ENCODE measurements at regions not wholly inside any gene's neighbourhood (a gene's known extent, or its start where the extent isn't known, plus 50 kb on each side); places are given as distances from the start of the nearest gene placed in this dataset.
"Not testable (repeated sequence)": the region's sequence is repeated elsewhere in the genome, so short reads cannot be mapped to it uniquely, and the experiment has no call there.

GRCh38 chr13:34166406-34166805 is 348.5 kb downstream of the RFC3 start:
- DNase-seq (ENCODE audit: low spot score) = no peak

GRCh38 chr13:34167347-34167746 is 349.4 kb downstream of the RFC3 start:
- no peak for DNase-seq (ENCODE audit: low spot score)

- DNase-seq (ENCODE audit: low spot score) = no peak
Measured at GRCh38 chr13:34172048-34172447, 354.1 kb downstream of the RFC3 start.

GRCh38 chr13:34174671-34175145 is 356.8 kb downstream of the RFC3 start:
- no peak for DNase-seq (ENCODE audit: low spot score)

- no peak for DNase-seq (ENCODE audit: low spot score)
Measured at GRCh38 chr13:34175551-34175950, 357.6 kb downstream of the RFC3 start.

- no peak for DNase-seq (ENCODE audit: low spot score)
Measured at GRCh38 chr13:34176633-34177032, 358.7 kb downstream of the RFC3 start.

GRCh38 chr13:34179481-34179880 is 361.5 kb downstream of the RFC3 start:
- DNase-seq (ENCODE audit: low spot score) = no peak

GRCh38 chr13:34179927-34180326 is 362.0 kb downstream of the RFC3 start:
- no peak for DNase-seq (ENCODE audit: low spot score)

- DNase-seq (ENCODE audit: low spot score) = not testable (repeated sequence)
Measured at GRCh38 chr13:34181256-34181655, 363.3 kb downstream of the RFC3 start.

- no peak for DNase-seq (ENCODE audit: low spot score)
Measured at GRCh38 chr13:34189946-34190345, 372.0 kb downstream of the RFC3 start.

- no peak for DNase-seq (ENCODE audit: low spot score)
Measured at GRCh38 chr13:34201050-34201913, 383.3 kb downstream of the RFC3 start.

- no peak for DNase-seq (ENCODE audit: low spot score)
Measured at GRCh38 chr13:34207334-34207733, 389.4 kb downstream of the RFC3 start.

GRCh38 chr13:34207872-34208271 is 389.9 kb downstream of the RFC3 start:
- DNase-seq (ENCODE audit: low spot score) = no peak

- DNase-seq (ENCODE audit: low spot score) = no peak
Measured at GRCh38 chr13:34208336-34208735, 390.4 kb downstream of the RFC3 start.

GRCh38 chr13:34210341-34210740 is 392.4 kb downstream of the RFC3 start:
- DNase-seq (ENCODE audit: low spot score) = no peak

GRCh38 chr13:34214686-34215085 is 396.7 kb downstream of the RFC3 start:
- DNase-seq (ENCODE audit: low spot score) = no peak

- no peak for DNase-seq (ENCODE audit: low spot score)
Measured at GRCh38 chr13:34216256-34216655, 398.3 kb downstream of the RFC3 start.

- no peak for DNase-seq (ENCODE audit: low spot score)
Measured at GRCh38 chr13:34217343-34218025, 399.5 kb downstream of the RFC3 start.

GRCh38 chr13:34223984-34224383 is 406.0 kb downstream of the RFC3 start:
- no peak for DNase-seq (ENCODE audit: low spot score)

GRCh38 chr13:34224877-34225276 is 406.9 kb downstream of the RFC3 start:
- DNase-seq (ENCODE audit: low spot score) = no peak

- no peak for DNase-seq (ENCODE audit: low spot score)
Measured at GRCh38 chr13:34230271-34230670, 412.3 kb downstream of the RFC3 start.

GRCh38 chr13:34241332-34241731 is 423.4 kb downstream of the RFC3 start:
- DNase-seq (ENCODE audit: low spot score) = no peak

- no peak for DNase-seq (ENCODE audit: low spot score)
Measured at GRCh38 chr13:34243403-34243802, 425.5 kb downstream of the RFC3 start.

All from left forelimb (tissue), 1 donor.